Thyroid gland (tissue), 4 donors: ENCODE measurements at regions not wholly inside any gene's neighbourhood (a gene's known extent, or its start where the extent isn't known, plus 50 kb on each side); places are given as distances from the start of the nearest gene placed in this dataset.

Experiments used
- CTCF ChIP-seq, 6 experiments: fragments of 200-600 bp in 3 of 6; fragments of 450-650 bp in 3 of 6; sonication (generic) in 3 of 6; IDR thresholded peaks; one replicate each; pipeline ENCODE4 v1.5.1; 2016 to 2019; ENCODE audit warnings: antibody characterized with exemption in 6 of 6, mild to moderate bottlenecking in 2 of 6, inconsistent platforms in 1 of 6, moderate library complexity in 1 of 6
- POLR2A ChIP-seq, 2 donors: fragments of 450-650 bp; IDR thresholded peaks; one replicate each; pipeline ENCODE4 v1.6.1; 2017; ENCODE audit warnings: antibody characterized with exemption in 2 of 2, mild to moderate bottlenecking in 2 of 2, moderate library complexity in 1 of 2

GRCh38 chr1:218525451-218526197 is 180.5 kb downstream of the TGFB2 start:
- TF ChIP-seq POLR2A (IDR thresholded peaks at IDR 0.05) (no peak), CTCF (IDR thresholded peaks at IDR 0.05) (no peak)
